ENCODE measurements at regions not wholly inside any gene's neighbourhood (a gene's known extent, or its start where the extent isn't known, plus 50 kb on each side); places are given as distances from the start of the nearest gene placed in this dataset.

DNA sequence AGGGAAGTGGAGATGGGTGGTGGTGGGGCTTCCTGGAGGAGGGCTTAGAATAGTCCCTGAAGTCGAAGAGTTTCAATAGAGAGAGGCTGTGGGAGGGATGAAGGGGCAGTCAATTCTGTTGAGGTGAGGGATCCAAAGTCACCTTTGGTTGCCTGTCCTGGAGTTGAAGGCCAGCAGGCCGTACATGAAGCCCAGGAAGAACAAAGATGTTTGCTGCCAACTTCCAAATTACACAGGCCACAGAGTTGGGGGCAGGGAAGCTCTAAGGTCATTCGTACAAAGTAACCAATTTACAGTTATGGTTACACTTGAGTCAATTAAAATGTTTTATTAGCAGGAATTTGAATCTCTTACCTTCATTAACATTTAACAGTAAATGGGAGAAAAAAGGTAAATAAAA, 77.9 kb downstream of the FOXB1 start:
- H3K4me3 ChIP-seq (ENCODE audit: low read depth, low read length), result no peak overlapping the region
- TF ChIP-seq CTCF (IDR thresholded peaks at IDR 0.05; ENCODE audit: insufficient read depth, low read depth, low read length, missing control alignments), result no peak
- no peak for DNase-seq (ENCODE audit: low read depth)

DNA sequence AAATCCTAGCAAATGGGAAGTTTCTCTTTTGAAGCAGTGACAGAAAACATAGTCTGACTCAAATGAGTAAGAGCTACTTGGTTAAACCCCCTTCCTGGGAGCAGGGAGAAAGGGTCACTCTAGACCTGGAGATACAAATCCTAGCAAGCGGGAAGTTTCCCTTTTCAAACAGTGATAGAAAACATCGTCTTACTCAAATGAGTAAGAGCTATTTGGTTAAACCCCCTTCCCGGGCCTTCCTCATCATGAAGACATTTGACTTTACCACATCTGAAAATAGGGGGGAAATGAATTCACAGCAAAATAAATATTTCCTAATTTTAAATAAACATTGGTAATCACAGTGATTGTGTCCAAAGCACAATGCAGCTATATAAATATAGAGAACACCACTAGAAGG, 79.2 kb downstream of the FOXB1 start:
- no peak overlapping the region for H3K4me3 ChIP-seq (ENCODE audit: low read depth, low read length)
- DNase-seq (ENCODE audit: low read depth), result no peak
- TF ChIP-seq CTCF (IDR thresholded peaks at IDR 0.05; ENCODE audit: insufficient read depth, low read depth, low read length, missing control alignments), result no peak

DNA sequence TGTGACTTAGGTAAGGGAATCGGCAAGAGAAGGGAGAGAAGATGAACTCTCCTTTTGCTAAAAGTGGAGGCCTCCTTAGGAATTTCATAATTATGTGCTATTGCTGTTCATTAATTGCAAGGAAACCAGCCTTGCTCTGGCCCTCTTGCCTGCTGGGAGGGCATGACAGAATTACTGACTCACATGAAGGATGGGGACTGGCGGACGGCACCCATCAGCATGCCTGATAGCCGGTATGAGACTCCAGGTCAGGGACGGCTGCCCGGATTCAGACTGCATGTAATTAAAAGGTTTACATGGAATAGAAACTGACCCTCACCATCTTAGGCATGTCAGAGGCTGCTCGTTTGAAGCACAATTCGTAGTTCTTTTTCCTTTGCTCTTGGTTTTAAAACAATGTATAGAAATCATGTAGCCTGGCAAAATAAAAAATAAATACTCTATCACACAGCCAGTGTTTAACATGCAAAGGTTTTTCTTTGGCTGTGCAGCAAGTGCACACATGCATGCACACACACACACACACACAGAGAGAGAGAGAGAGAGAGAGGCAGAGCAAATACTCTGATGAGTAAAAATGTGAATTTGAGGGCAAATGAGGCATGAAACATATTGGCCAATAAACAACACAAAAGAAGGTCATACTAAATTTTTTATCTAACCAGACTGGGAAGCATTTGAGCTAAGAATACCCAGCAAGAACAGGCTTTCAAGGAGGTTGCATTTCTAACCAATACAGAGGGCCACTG, 82.7 kb downstream of the FOXB1 start:
- no peak for TF ChIP-seq CTCF (IDR thresholded peaks at IDR 0.05; ENCODE audit: insufficient read depth, low read depth, low read length, missing control alignments)

DNA sequence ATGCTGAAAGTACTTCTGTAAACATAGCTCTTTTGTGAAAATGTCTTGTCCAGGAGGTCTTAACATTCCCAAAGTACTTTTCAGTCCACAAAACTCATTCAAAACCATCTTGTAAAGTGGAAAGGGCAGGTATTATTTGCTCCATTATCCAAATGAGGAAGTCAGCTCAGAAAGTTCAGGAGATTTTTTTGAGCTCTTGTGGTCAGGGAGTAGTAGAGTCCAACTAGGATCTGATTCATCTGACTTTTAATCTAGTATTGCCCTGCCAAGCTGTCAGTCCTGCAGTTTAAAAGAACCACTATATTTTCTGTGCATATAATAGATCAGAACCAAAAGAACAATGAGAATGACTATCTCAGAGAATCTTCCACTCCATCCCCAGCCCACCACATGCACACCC, 83.5 kb downstream of the FOXB1 start:
- H3K4me3 ChIP-seq (ENCODE audit: low read depth, low read length), result no peak overlapping the region
- no peak for TF ChIP-seq CTCF (IDR thresholded peaks at IDR 0.05; ENCODE audit: insufficient read depth, low read depth, low read length, missing control alignments)
- no peak for DNase-seq (ENCODE audit: low read depth)

More for the DNA sequence above, 82.7 kb downstream of the FOXB1 start:
- no peak overlapping the region for H3K4me3 ChIP-seq (ENCODE audit: low read depth, low read length)
- no peak for DNase-seq (ENCODE audit: low read depth)

GRCh38 chr15:60090747-60091146, 86.6 kb downstream of the FOXB1 start:
- H3K4me3 ChIP-seq (ENCODE audit: low read depth, low read length), result no peak overlapping the region
- no peak for DNase-seq (ENCODE audit: low read depth)
- no peak for TF ChIP-seq CTCF (IDR thresholded peaks at IDR 0.05; ENCODE audit: insufficient read depth, low read depth, low read length, missing control alignments)

GRCh38 chr15:60091157-60091556, 87.0 kb downstream of the FOXB1 start:
- no peak for DNase-seq (ENCODE audit: low read depth)
- TF ChIP-seq CTCF (IDR thresholded peaks at IDR 0.05; ENCODE audit: insufficient read depth, low read depth, low read length, missing control alignments), result no peak
- H3K4me3 ChIP-seq (ENCODE audit: low read depth, low read length), result no peak overlapping the region

DNA sequence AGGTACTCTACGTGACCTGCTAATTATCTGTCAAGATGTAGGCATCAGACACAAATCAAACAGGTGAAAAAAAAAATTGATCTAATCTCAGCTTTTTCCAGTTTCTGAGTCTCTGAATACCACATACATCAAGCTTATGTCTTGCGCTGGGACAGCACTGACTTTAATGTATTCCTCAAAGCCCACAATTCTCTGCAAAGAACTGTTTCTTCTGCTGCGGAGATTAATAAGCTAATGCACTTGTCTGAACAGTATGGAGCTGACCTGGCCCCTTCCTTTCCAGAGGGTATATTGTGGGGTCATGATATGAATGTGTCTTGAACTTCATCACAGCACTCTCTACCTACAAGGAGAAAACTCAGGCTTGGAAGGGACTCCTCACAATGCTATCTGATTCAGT, 87.8 kb downstream of the FOXB1 start:
- no peak for TF ChIP-seq CTCF (IDR thresholded peaks at IDR 0.05; ENCODE audit: insufficient read depth, low read depth, low read length, missing control alignments)
- H3K4me3 ChIP-seq (ENCODE audit: low read depth, low read length), result no peak overlapping the region
- DNase-seq (ENCODE audit: low read depth), result no peak
